ENCODE measurements at regions not wholly inside any gene's neighbourhood (a gene's known extent, or its start where the extent isn't known, plus 50 kb on each side); places are given as distances from the start of the nearest gene placed in this dataset.
A peak's percentile ranks its signal among the peaks of the same experiment; 100 is the strongest.

GRCh38 chr6:11333132-11333849 is 100.8 kb upstream of the NEDD9 start:
- Histone ChIP-seq H3K27ac (ENCODE audit: low read depth in 1 of 2, low read length in 2 of 2) (no peak overlapping the region), H3K4me3 (ENCODE audit: low read length in 2 of 2) (no peak overlapping the region), H3K36me3 (ENCODE audit: control insufficient read depth in 1 of 2, insufficient read depth in 2 of 2, low read length in 1 of 2) (no peaks in the 10 kb centered on the region), H3K4me1 (ENCODE audit: control insufficient read depth in 1 of 2, insufficient read depth in 2 of 2, low read length in 2 of 2) (no peaks in the 10 kb centered on the region), H3K9me3 (ENCODE audit: control insufficient read depth, low read length) (no peaks in the 10 kb centered on the region), H3K27me3 (ENCODE audit: control insufficient read depth in 1 of 2, insufficient read depth in 2 of 2, low read length in 1 of 2) (no peaks in the 10 kb centered on the region)
- DNase-seq (no peak), ATAC-seq (ENCODE audit: low FRiP score) (no peak)
- WGBS, 2 donors: 86 to 90% methylated on average over 6 of the region's 6 CpGs
- intact Hi-C loops (cut with DNase I): no loop called here

GRCh38 chr6:11332463-11332862 is 100.0 kb upstream of the NEDD9 start:
- H3K9me3 ChIP-seq (ENCODE audit: control insufficient read depth, low read length): no peaks in the 10 kb centered on the region
- DNase-seq (no peak), ATAC-seq (ENCODE audit: low FRiP score) (no peak)
- no peaks in the 10 kb centered on the region for H3K27me3 ChIP-seq (ENCODE audit: control insufficient read depth in 1 of 2, insufficient read depth in 2 of 2, low read length in 1 of 2)
- H3K4me1 ChIP-seq (ENCODE audit: control insufficient read depth in 1 of 2, insufficient read depth in 2 of 2, low read length in 2 of 2): no peaks in the 10 kb centered on the region
- 94 to 97% methylated on average over 7 of the region's 7 CpGs for WGBS, 2 donors
- no peak overlapping the region for H3K4me3 ChIP-seq (ENCODE audit: low read length in 2 of 2)
- no peaks in the 10 kb centered on the region for H3K36me3 ChIP-seq (ENCODE audit: control insufficient read depth in 1 of 2, insufficient read depth in 2 of 2, low read length in 1 of 2)
- intact Hi-C loops (cut with DNase I): no loop called here
- H3K27ac ChIP-seq (ENCODE audit: low read depth in 1 of 2, low read length in 2 of 2): no peak overlapping the region

- intact Hi-C loops (cut with DNase I): no loop called here
- WGBS, 2 donors: 93% methylated on average over 5 of the region's 5 CpGs
- no peak for DNase-seq
Measured at GRCh38 chr6:11331111-11331510, 98.6 kb upstream of the NEDD9 start.

GRCh38 chr6:11330413-11330760 is 97.9 kb upstream of the NEDD9 start:
- DNase-seq (no peak), ATAC-seq (ENCODE audit: low FRiP score) (no peak)
- H3K36me3 ChIP-seq (ENCODE audit: control insufficient read depth in 1 of 2, insufficient read depth in 2 of 2, low read length in 1 of 2): no peaks in the 10 kb centered on the region
- no peaks in the 10 kb centered on the region for H3K4me1 ChIP-seq (ENCODE audit: control insufficient read depth in 1 of 2, insufficient read depth in 2 of 2, low read length in 2 of 2)
- H3K27ac ChIP-seq (ENCODE audit: low read depth in 1 of 2, low read length in 2 of 2): no peak overlapping the region
- 77 to 78% methylated on average over 3 of the region's 3 CpGs for WGBS, 2 donors
- no peaks in the 10 kb centered on the region for H3K9me3 ChIP-seq (ENCODE audit: control insufficient read depth, low read length)
- H3K27me3 ChIP-seq (ENCODE audit: control insufficient read depth in 1 of 2, insufficient read depth in 2 of 2, low read length in 1 of 2): no peaks in the 10 kb centered on the region
- no peak overlapping the region for H3K4me3 ChIP-seq (ENCODE audit: low read length in 2 of 2)
- intact Hi-C loops (cut with DNase I): no loop called here

More at GRCh38 chr6:11331111-11331510, 98.6 kb upstream of the NEDD9 start:
- ATAC-seq (ENCODE audit: low FRiP score): no peak
- Histone ChIP-seq H3K4me3 (ENCODE audit: low read length in 2 of 2) (no peak overlapping the region), H3K27ac (ENCODE audit: low read depth in 1 of 2, low read length in 2 of 2) (no peak overlapping the region), H3K27me3 (ENCODE audit: control insufficient read depth in 1 of 2, insufficient read depth in 2 of 2, low read length in 1 of 2) (no peaks in the 10 kb centered on the region), H3K9me3 (ENCODE audit: control insufficient read depth, low read length) (no peaks in the 10 kb centered on the region), H3K36me3 (ENCODE audit: control insufficient read depth in 1 of 2, insufficient read depth in 2 of 2, low read length in 1 of 2) (no peaks in the 10 kb centered on the region), H3K4me1 (ENCODE audit: control insufficient read depth in 1 of 2, insufficient read depth in 2 of 2, low read length in 2 of 2) (no peaks in the 10 kb centered on the region)

GRCh38 chr6:11329726-11330412 is 97.4 kb upstream of the NEDD9 start:
- H3K36me3 ChIP-seq (ENCODE audit: control insufficient read depth in 1 of 2, insufficient read depth in 2 of 2, low read length in 1 of 2): no peaks in the 10 kb centered on the region
- DNase-seq (no peak), ATAC-seq (ENCODE audit: low FRiP score) (no peak)
- no peaks in the 10 kb centered on the region for H3K4me1 ChIP-seq (ENCODE audit: control insufficient read depth in 1 of 2, insufficient read depth in 2 of 2, low read length in 2 of 2)
- intact Hi-C loops (cut with DNase I): no loop called here
- H3K27ac ChIP-seq (ENCODE audit: low read depth in 1 of 2, low read length in 2 of 2): no peak overlapping the region
- no peak overlapping the region for H3K4me3 ChIP-seq (ENCODE audit: low read length in 2 of 2)
- 91 to 93% methylated on average over 10 of the region's 10 CpGs for WGBS, 2 donors
- no peaks in the 10 kb centered on the region for H3K27me3 ChIP-seq (ENCODE audit: control insufficient read depth in 1 of 2, insufficient read depth in 2 of 2, low read length in 1 of 2)
- H3K9me3 ChIP-seq (ENCODE audit: control insufficient read depth, low read length): no peaks in the 10 kb centered on the region

- Histone ChIP-seq H3K27ac (ENCODE audit: low read depth in 1 of 2, low read length in 2 of 2) (no peak overlapping the region), H3K4me3 (ENCODE audit: low read length in 2 of 2) (no peak overlapping the region), H3K9me3 (ENCODE audit: control insufficient read depth, low read length) (no peaks in the 10 kb centered on the region), H3K4me1 (ENCODE audit: control insufficient read depth in 1 of 2, insufficient read depth in 2 of 2, low read length in 2 of 2) (no peaks in the 10 kb centered on the region), H3K36me3 (ENCODE audit: control insufficient read depth in 1 of 2, insufficient read depth in 2 of 2, low read length in 1 of 2) (no peaks in the 10 kb centered on the region), H3K27me3 (ENCODE audit: control insufficient read depth in 1 of 2, insufficient read depth in 2 of 2, low read length in 1 of 2) (no peaks in the 10 kb centered on the region)
- ATAC-seq (ENCODE audit: low FRiP score) (peak; percentile 74), DNase-seq (no peak)
- intact Hi-C loops (cut with DNase I): no loop called here
- 78 to 80% methylated on average over 7 of the region's 7 CpGs for WGBS, 2 donors
Measured at GRCh38 chr6:11328613-11329247, 96.3 kb upstream of the NEDD9 start.

- DNase-seq (no peak), ATAC-seq (ENCODE audit: low FRiP score) (no peak)
- intact Hi-C loops (cut with DNase I): no loop called here
- WGBS, 2 donors: 84 to 92% methylated on average over 3 of the region's 3 CpGs
- Histone ChIP-seq H3K9me3 (ENCODE audit: control insufficient read depth, low read length) (no peaks in the 10 kb centered on the region), H3K4me3 (ENCODE audit: low read length in 2 of 2) (no peak overlapping the region), H3K27ac (ENCODE audit: low read depth in 1 of 2, low read length in 2 of 2) (no peak overlapping the region), H3K27me3 (ENCODE audit: control insufficient read depth in 1 of 2, insufficient read depth in 2 of 2, low read length in 1 of 2) (no peaks in the 10 kb centered on the region), H3K36me3 (ENCODE audit: control insufficient read depth in 1 of 2, insufficient read depth in 2 of 2, low read length in 1 of 2) (no peaks in the 10 kb centered on the region), H3K4me1 (ENCODE audit: control insufficient read depth in 1 of 2, insufficient read depth in 2 of 2, low read length in 2 of 2) (no peaks in the 10 kb centered on the region)
Measured at GRCh38 chr6:11327961-11328360, 95.5 kb upstream of the NEDD9 start.

GRCh38 chr6:11326116-11326515 is 93.6 kb upstream of the NEDD9 start:
- no peak overlapping the region for H3K4me3 ChIP-seq (ENCODE audit: low read length in 2 of 2)
- WGBS, 2 donors: 87 to 90% methylated on average over 2 of the region's 2 CpGs
- H3K4me1 ChIP-seq (ENCODE audit: control insufficient read depth in 1 of 2, insufficient read depth in 2 of 2, low read length in 2 of 2): no peaks in the 10 kb centered on the region
- H3K27ac ChIP-seq (ENCODE audit: low read depth in 1 of 2, low read length in 2 of 2): no peak overlapping the region
- DNase-seq (no peak), ATAC-seq (ENCODE audit: low FRiP score) (no peak)
- no peaks in the 10 kb centered on the region for H3K27me3 ChIP-seq (ENCODE audit: control insufficient read depth in 1 of 2, insufficient read depth in 2 of 2, low read length in 1 of 2)
- no peaks in the 10 kb centered on the region for H3K36me3 ChIP-seq (ENCODE audit: control insufficient read depth in 1 of 2, insufficient read depth in 2 of 2, low read length in 1 of 2)
- intact Hi-C loops (cut with DNase I): no loop called here
- H3K9me3 ChIP-seq (ENCODE audit: control insufficient read depth, low read length): no peaks in the 10 kb centered on the region

All from aorta (tissue), 5 donors.